ENCODE measurements at regions not wholly inside any gene's neighbourhood (a gene's known extent, or its start where the extent isn't known, plus 50 kb on each side); places are given as distances from the start of the nearest gene placed in this dataset.

DNA sequence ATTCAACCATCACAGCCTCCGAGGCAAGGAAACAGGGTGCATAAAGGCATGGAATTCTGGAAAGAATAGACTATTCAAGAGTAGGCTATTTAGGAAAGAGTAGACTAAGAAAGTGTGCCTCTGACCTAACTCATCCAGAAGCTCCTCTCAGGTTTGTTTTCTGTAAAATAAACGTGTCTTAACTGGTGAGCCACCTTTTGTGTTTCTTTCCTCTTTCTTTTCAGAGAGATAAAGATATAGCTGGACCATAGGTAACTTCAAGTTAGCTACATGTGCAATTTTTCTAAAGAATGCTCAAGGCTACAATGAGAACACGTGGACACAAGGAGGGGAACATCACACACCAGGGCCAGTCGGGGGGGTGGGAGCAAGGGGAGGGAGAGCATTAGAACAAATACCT is 577.0 kb downstream of the TYW1 start:
- TF ChIP-seq CTCF (IDR thresholded peaks at IDR 0.05), result no peak

DNA sequence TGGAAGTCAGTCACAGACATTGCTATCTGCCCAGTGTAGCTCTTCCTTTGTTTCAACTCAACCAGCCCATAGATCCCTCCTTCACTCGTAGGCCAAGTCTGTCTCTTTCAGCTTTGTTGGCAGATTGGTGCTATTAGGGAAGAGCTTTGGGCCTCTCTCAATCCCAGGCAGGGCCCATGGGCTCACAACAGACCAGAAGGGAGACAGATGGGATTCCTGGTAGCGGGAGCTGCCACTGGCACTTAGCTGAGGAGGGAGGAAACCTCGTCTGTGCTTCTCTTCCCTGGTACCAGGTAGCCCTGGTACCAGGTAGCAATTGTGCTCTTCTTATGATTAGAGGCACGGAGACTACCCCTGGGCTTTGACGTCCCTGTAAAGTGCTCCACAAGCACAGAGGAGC is 592.0 kb downstream of the TYW1 start:
- no peak for TF ChIP-seq CTCF (IDR thresholded peaks at IDR 0.05)

- TF ChIP-seq CTCF (IDR thresholded peaks at IDR 0.05), result no peak
Measured at GRCh38 chr7:67589183-67589582, 592.5 kb downstream of the TYW1 start.

GRCh38 chr7:67590649-67591048 is 594.0 kb downstream of the TYW1 start:
- TF ChIP-seq CTCF (IDR thresholded peaks at IDR 0.05), result no peak

DNA sequence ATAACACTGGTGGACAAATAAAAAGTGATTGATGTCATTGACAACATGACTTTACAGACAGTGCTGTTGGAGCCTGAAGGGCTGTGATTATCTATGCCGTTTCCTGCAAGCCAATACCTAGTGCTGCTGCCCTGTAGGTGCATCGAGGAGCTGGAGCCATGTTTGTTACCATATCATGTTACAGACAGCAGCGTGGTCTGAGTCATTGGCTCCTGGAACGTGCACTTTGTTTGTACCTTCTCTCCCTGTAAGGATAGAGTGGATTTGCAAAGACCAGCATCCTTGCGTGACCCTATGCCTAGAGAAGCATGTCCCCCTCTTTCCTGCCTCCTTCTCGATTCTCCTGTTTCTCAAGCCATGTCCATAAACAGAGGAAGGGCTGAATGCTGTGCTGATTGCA is 597.2 kb downstream of the TYW1 start:
- TF ChIP-seq CTCF (IDR thresholded peaks at IDR 0.05), result no peak

DNA sequence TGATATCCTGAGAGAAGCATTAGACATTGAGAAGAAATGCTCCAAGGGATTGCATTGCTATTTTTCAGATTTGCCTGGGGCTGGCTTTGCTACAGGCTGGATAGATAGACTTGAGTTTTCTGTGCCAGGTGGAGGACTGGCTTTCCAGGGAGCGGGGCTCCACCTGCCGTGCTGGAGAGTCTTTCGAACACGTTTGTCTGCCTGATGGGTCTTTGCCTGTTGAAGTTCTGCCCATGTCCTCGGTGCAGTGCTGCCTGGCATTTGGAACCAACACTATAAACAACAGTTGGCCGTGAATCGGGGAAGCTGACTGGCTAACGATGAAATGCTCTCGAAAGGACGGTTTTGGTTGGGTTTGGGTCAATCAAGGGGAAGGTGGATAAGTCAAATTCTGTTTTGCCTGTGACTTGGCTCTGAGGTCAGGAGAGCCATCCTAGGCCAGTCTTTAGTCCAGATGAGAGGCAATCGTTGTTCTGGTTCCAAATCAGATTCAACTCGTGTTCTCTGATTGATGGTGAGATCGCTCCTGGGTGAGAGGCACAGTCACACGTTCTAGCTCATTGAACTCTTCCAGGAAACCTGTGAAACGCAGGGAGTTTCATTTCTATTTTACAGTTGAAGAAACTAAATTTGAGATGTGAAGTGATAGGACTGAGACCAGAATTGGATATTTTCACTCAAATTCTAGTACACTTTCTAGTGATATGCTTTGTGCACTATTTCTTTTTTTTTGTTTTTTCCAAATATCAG is 599.0 kb downstream of the TYW1 start:
- no peak for TF ChIP-seq CTCF (IDR thresholded peaks at IDR 0.05)

GRCh38 chr7:67597161-67597560 is 600.5 kb downstream of the TYW1 start:
- TF ChIP-seq CTCF (IDR thresholded peaks at IDR 0.05), result no peak

- no peak for TF ChIP-seq CTCF (IDR thresholded peaks at IDR 0.05)
Measured at GRCh38 chr7:67598469-67598868, 601.8 kb downstream of the TYW1 start.
